GM21390 (cell line): ENCODE measurements at regions not wholly inside any gene's neighbourhood (a gene's known extent, or its start where the extent isn't known, plus 50 kb on each side); places are given as distances from the start of the nearest gene placed in this dataset.
"Not testable (repeated sequence)": the region's sequence is repeated elsewhere in the genome, so short reads cannot be mapped to it uniquely, and the experiment has no call there.

ENCODE experiments used
- ATAC-seq: cut with Tn5 transposase; IDR thresholded peaks from one replicate; pipeline ENCODE4 v1.9.1; 2021; ENCODE audit not compliant: unreplicated experiment

GRCh38 chr2:128679680-128680079 lies 361.0 kb upstream of the HS6ST1 start:
- ATAC-seq: not testable (repeated sequence)

- no peak for ATAC-seq
These were observed 362.8 kb upstream of the HS6ST1 start for GRCh38 chr2:128681507-128681906.

- ATAC-seq: no peak
These were observed 363.6 kb upstream of the HS6ST1 start for GRCh38 chr2:128682266-128682665.

- no peak for ATAC-seq
These were observed 364.1 kb upstream of the HS6ST1 start for GRCh38 chr2:128682729-128683284.

- ATAC-seq: no peak
These were observed 365.9 kb upstream of the HS6ST1 start for GRCh38 chr2:128684523-128684922.

- ATAC-seq: no peak
These were observed 367.3 kb upstream of the HS6ST1 start for GRCh38 chr2:128685841-128686496.

- no peak for ATAC-seq
These were observed 367.8 kb upstream of the HS6ST1 start for GRCh38 chr2:128686497-128686859.

- no peak for ATAC-seq
These were observed 368.4 kb upstream of the HS6ST1 start for GRCh38 chr2:128686881-128687555.

GRCh38 chr2:128687565-128687964 lies 368.9 kb upstream of the HS6ST1 start:
- ATAC-seq: no peak

GRCh38 chr2:128689971-128690370 lies 371.3 kb upstream of the HS6ST1 start:
- ATAC-seq: no peak

- ATAC-seq: no peak
These were observed 371.8 kb upstream of the HS6ST1 start for GRCh38 chr2:128690431-128690830.

GRCh38 chr2:128690869-128691268 lies 372.2 kb upstream of the HS6ST1 start:
- no peak for ATAC-seq

GRCh38 chr2:128691526-128691925 lies 372.9 kb upstream of the HS6ST1 start:
- no peak for ATAC-seq

GRCh38 chr2:128692895-128693742 lies 374.5 kb upstream of the HS6ST1 start:
- ATAC-seq: no peak

GRCh38 chr2:128693743-128694029 lies 375.0 kb upstream of the HS6ST1 start:
- no peak for ATAC-seq

GRCh38 chr2:128695646-128696220 lies 377.1 kb upstream of the HS6ST1 start:
- ATAC-seq: no peak

GRCh38 chr2:128696421-128696820 lies 377.8 kb upstream of the HS6ST1 start:
- no peak for ATAC-seq

- ATAC-seq: no peak
These were observed 382.8 kb upstream of the HS6ST1 start for GRCh38 chr2:128701418-128701817.

- ATAC-seq: no peak
These were observed 383.9 kb upstream of the HS6ST1 start for GRCh38 chr2:128702616-128703015.

GRCh38 chr2:128708106-128708816 lies 389.6 kb upstream of the HS6ST1 start:
- ATAC-seq: no peak

GRCh38 chr2:128710242-128710641 lies 391.6 kb upstream of the HS6ST1 start:
- no peak for ATAC-seq
